Liver (tissue), 8 donors: ENCODE measurements at regions not wholly inside any gene's neighbourhood (a gene's known extent, or its start where the extent isn't known, plus 50 kb on each side); places are given as distances from the start of the nearest gene placed in this dataset.

Experiments
- DNase-seq: peaks from one replicate; pipeline ENCODE4 v3.0.0-alpha.2; 2017; ENCODE audit warnings: low spot score
- H3K27ac ChIP-seq, 2 donors: one replicate each; pipeline ENCODE4 v1.7.0; 2013; ENCODE audit warnings: inconsistent platforms in 2 of 2, low read length in 2 of 2, control low read depth in 1 of 2, low read depth in 1 of 2, mild to moderate bottlenecking in 1 of 2
- H3K27me3 ChIP-seq, 4 donors: one replicate each; pipeline versions ENCODE4 v1.6.1 to v1.7.0; 2013; ENCODE audit warnings: low read length in 3 of 4, inconsistent platforms in 1 of 4, mild to moderate bottlenecking in 1 of 4, moderate library complexity in 1 of 4; ENCODE audit not compliant: control insufficient read depth in 4 of 4, insufficient read depth in 4 of 4
- H3K36me3 ChIP-seq, 4 donors: one replicate each; pipeline versions ENCODE4 v1.6.1 to v1.7.0; 2013; ENCODE audit warnings: low read length in 3 of 4, mild to moderate bottlenecking in 3 of 4, low read depth in 1 of 4, moderate library complexity in 1 of 4; ENCODE audit not compliant: control insufficient read depth in 4 of 4, insufficient read depth in 3 of 4
- H3K4me1 ChIP-seq, 4 donors: one replicate each; pipeline versions ENCODE4 v1.6.1 to v1.7.0; 2013; ENCODE audit warnings: low read length in 3 of 4, mild to moderate bottlenecking in 3 of 4, moderate library complexity in 1 of 4; ENCODE audit not compliant: control insufficient read depth in 4 of 4, insufficient read depth in 4 of 4
- H3K4me3 ChIP-seq, 3 donors: one replicate each; pipeline versions ENCODE4 v1.6.1 to v1.7.0; 2013; ENCODE audit warnings: low read length in 3 of 3, control low read depth in 1 of 3, low read depth in 1 of 3, mild to moderate bottlenecking in 1 of 3
- H3K9ac ChIP-seq, 2 donors: one replicate each; pipeline ENCODE4 v1.7.0; 2013; ENCODE audit warnings: low read length in 2 of 2, mild to moderate bottlenecking in 2 of 2, moderate library complexity in 2 of 2, control low read depth in 1 of 2, low read depth in 1 of 2
- H3K9me3 ChIP-seq, 4 donors: one replicate each; pipeline versions ENCODE4 v1.6.1 to v1.7.0; 2013; ENCODE audit warnings: low read length in 3 of 4; ENCODE audit not compliant: control insufficient read depth in 4 of 4
- EGR1 ChIP-seq, 2 donors: IDR thresholded peaks; 2 replicates each; pipeline ENCODE4 v1.6.1; 2016 to 2018; ENCODE audit warnings: antibody characterized with exemption in 2 of 2, low read depth in 2 of 2
- FOXA1 ChIP-seq: IDR thresholded peaks from 2 replicates; pipeline ENCODE4 v1.6.1; 2016; ENCODE audit warnings: antibody characterized with exemption
- FOXA2 ChIP-seq: IDR thresholded peaks from 2 replicates; pipeline ENCODE4 v1.6.1; 2016; ENCODE audit warnings: antibody characterized with exemption
- GABPA ChIP-seq, 2 donors: IDR thresholded peaks in 1 of 2; conservative IDR thresholded peaks in 1 of 2; 2 replicates each; pipeline ENCODE4 v1.6.1; 2016; ENCODE audit warnings: antibody characterized with exemption in 2 of 2, mild to moderate bottlenecking in 1 of 2, moderate library complexity in 1 of 2
- HNF4G ChIP-seq: IDR thresholded peaks from 2 replicates; pipeline ENCODE4 v1.6.1; 2016; ENCODE audit warnings: antibody characterized with exemption
- JUND ChIP-seq, 2 donors: IDR thresholded peaks; 2 replicates each; pipeline ENCODE4 v1.6.1; 2016; ENCODE audit warnings: antibody characterized with exemption in 2 of 2
- NR2F2 ChIP-seq: IDR thresholded peaks from 2 replicates; pipeline ENCODE4 v1.6.1; 2016; ENCODE audit warnings: antibody characterized with exemption
- RXRA ChIP-seq, 2 donors: IDR thresholded peaks; 2 replicates each; pipeline ENCODE4 v1.6.1; 2017 to 2018; ENCODE audit warnings: antibody characterized with exemption in 2 of 2, mild to moderate bottlenecking in 1 of 2
- SP1 ChIP-seq: IDR thresholded peaks from 2 replicates; pipeline ENCODE4 v1.6.1; 2018; ENCODE audit warnings: antibody characterized with exemption, mild to moderate bottlenecking
- TAF1 ChIP-seq: conservative IDR thresholded peaks from 2 replicates; pipeline ENCODE4 v1.6.1; 2016; ENCODE audit warnings: antibody characterized with exemption, mild to moderate bottlenecking
- YY1 ChIP-seq: IDR thresholded peaks from 2 replicates; pipeline ENCODE4 v1.6.1; 2016; ENCODE audit warnings: antibody characterized with exemption, mild to moderate bottlenecking
- WGBS: extraction: QIAGEN DNeasy Blood & Tissue Kit; methylation state at CpG from one replicate; pipeline ENCODE4 v1.1.7; 2013; 5-methylcytosine and 5-hydroxymethylcytosine counted together
- TF ChIP-seq, protein P1 (sequence below): fragments of 150-350 bp; IDR thresholded peaks from 2 replicates; pipeline ENCODE4 v1.5.1; 2017; ENCODE audit warnings: improper control_type of control experiment, low read depth, low read length; ENCODE audit not compliant: missing input control
- TF ChIP-seq, protein P2 (sequence below): IDR thresholded peaks from 2 replicates; pipeline ENCODE4 v1.6.1; 2016; ENCODE audit warnings: antibody characterized with exemption, mild to moderate bottlenecking
- TF ChIP-seq, protein P3 (sequence below): IDR thresholded peaks from 2 replicates; pipeline ENCODE4 v1.6.1; 2016; ENCODE audit warnings: antibody characterized with exemption
- TF ChIP-seq, protein P4 (sequence below): IDR thresholded peaks from 2 replicates; pipeline ENCODE4 v1.6.1; 2016; ENCODE audit warnings: antibody characterized with exemption
- TF ChIP-seq, protein P5 (sequence below): IDR thresholded peaks from 2 replicates; pipeline ENCODE4 v1.6.1; 2016; ENCODE audit warnings: antibody characterized with exemption
- donor health status: healthy.
- donor health status: healthy.
- donor health status: healthy.
- donor health status: healthy.
- donor health status: healthy.

DNA sequence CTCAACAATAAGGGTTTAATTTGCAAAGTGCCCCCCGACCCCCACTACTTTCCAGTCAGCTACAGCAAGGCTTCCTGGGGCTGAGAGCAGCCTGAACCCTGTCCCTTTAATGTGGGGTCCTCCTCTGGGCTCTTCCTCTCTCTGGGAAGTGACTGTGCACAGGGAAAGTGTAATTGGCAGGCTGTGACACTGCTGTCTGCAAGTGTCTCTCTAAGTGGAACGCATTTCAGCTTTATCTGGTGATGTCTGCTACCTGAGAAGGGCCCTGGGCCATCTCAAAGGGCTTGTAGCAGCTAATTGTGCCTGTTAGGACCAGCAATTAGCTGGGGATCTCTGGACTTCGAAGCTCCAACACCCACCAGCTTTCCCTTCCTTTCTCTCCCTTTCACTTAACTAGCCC, 406.6 kb downstream of the TSHZ3 start:
- WGBS: 33% methylated on average over 3 of the region's 3 CpGs
- Histone ChIP-seq H3K36me3 (no peaks in the 10 kb centered on the region), H3K27me3 (no peaks in the 10 kb centered on the region), H3K4me1 (no peaks in the 10 kb centered on the region), H3K27ac (no peak overlapping the region), H3K9ac (no peak overlapping the region), H3K9me3 (peaks cover 0 to 2% (median 0%) of the 10 kb centered on the region in 4 donors), H3K4me3 (no peak overlapping the region)
- DNase-seq: no peak
- TF ChIP-seq NR2F2 (no peak), TAF1 (no peak), FOXA2 (no peak), YY1 (no peak), JUND (IDR thresholded peaks at IDR 0.05) (no peak), SP1 (no peak), HNF4G (no peak), GABPA (IDR thresholded peaks at IDR 0.05 in 1 of 2, conservative IDR thresholded peaks at IDR 0.05 in 1 of 2) (no peak), FOXA1 (no peak)
- TF ChIP-seq, protein P1, sequence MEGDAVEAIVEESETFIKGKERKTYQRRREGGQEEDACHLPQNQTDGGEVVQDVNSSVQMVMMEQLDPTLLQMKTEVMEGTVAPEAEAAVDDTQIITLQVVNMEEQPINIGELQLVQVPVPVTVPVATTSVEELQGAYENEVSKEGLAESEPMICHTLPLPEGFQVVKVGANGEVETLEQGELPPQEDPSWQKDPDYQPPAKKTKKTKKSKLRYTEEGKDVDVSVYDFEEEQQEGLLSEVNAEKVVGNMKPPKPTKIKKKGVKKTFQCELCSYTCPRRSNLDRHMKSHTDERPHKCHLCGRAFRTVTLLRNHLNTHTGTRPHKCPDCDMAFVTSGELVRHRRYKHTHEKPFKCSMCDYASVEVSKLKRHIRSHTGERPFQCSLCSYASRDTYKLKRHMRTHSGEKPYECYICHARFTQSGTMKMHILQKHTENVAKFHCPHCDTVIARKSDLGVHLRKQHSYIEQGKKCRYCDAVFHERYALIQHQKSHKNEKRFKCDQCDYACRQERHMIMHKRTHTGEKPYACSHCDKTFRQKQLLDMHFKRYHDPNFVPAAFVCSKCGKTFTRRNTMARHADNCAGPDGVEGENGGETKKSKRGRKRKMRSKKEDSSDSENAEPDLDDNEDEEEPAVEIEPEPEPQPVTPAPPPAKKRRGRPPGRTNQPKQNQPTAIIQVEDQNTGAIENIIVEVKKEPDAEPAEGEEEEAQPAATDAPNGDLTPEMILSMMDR: no peak
- TF ChIP-seq, protein P2, sequence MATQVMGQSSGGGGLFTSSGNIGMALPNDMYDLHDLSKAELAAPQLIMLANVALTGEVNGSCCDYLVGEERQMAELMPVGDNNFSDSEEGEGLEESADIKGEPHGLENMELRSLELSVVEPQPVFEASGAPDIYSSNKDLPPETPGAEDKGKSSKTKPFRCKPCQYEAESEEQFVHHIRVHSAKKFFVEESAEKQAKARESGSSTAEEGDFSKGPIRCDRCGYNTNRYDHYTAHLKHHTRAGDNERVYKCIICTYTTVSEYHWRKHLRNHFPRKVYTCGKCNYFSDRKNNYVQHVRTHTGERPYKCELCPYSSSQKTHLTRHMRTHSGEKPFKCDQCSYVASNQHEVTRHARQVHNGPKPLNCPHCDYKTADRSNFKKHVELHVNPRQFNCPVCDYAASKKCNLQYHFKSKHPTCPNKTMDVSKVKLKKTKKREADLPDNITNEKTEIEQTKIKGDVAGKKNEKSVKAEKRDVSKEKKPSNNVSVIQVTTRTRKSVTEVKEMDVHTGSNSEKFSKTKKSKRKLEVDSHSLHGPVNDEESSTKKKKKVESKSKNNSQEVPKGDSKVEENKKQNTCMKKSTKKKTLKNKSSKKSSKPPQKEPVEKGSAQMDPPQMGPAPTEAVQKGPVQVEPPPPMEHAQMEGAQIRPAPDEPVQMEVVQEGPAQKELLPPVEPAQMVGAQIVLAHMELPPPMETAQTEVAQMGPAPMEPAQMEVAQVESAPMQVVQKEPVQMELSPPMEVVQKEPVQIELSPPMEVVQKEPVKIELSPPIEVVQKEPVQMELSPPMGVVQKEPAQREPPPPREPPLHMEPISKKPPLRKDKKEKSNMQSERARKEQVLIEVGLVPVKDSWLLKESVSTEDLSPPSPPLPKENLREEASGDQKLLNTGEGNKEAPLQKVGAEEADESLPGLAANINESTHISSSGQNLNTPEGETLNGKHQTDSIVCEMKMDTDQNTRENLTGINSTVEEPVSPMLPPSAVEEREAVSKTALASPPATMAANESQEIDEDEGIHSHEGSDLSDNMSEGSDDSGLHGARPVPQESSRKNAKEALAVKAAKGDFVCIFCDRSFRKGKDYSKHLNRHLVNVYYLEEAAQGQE: no peak
- TF ChIP-seq, protein P3, sequence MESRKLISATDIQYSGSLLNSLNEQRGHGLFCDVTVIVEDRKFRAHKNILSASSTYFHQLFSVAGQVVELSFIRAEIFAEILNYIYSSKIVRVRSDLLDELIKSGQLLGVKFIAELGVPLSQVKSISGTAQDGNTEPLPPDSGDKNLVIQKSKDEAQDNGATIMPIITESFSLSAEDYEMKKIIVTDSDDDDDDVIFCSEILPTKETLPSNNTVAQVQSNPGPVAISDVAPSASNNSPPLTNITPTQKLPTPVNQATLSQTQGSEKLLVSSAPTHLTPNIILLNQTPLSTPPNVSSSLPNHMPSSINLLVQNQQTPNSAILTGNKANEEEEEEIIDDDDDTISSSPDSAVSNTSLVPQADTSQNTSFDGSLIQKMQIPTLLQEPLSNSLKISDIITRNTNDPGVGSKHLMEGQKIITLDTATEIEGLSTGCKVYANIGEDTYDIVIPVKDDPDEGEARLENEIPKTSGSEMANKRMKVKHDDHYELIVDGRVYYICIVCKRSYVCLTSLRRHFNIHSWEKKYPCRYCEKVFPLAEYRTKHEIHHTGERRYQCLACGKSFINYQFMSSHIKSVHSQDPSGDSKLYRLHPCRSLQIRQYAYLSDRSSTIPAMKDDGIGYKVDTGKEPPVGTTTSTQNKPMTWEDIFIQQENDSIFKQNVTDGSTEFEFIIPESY: no peak

DNA sequence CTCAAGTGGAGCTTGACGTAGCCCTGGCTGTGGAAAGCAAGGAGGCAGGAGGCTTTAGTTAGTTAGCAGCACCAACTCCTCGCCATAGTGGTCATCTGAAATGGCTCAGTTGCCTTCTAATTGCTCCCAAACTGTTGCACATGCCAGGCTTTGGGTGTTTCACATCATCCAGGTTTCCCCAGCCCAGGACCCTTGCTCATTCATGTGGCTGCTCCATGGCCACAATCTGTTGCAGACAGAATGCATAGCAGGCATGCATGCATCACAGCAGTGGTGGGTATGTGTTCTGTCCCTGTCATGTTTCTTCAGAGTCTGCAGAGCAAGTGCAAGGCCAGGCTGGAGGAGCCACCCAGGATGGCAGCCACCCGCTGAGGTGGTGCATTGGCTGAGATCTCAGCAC, 407.6 kb downstream of the TSHZ3 start:
- Histone ChIP-seq H3K9me3 (peaks cover 0 to 2% (median 0%) of the 10 kb centered on the region in 4 donors), H3K27ac (no peak overlapping the region), H3K27me3 (no peaks in the 10 kb centered on the region), H3K36me3 (no peaks in the 10 kb centered on the region), H3K4me3 (no peak overlapping the region), H3K9ac (no peak overlapping the region), H3K4me1 (no peaks in the 10 kb centered on the region)
- no peak for DNase-seq
- no peak for TF ChIP-seq TAF1
- TF ChIP-seq, protein P4, sequence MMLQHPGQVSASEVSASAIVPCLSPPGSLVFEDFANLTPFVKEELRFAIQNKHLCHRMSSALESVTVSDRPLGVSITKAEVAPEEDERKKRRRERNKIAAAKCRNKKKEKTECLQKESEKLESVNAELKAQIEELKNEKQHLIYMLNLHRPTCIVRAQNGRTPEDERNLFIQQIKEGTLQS: no peak
- TF ChIP-seq HNF4G: no peak
- TF ChIP-seq EGR1 (IDR thresholded peaks at IDR 0.05; ENCODE audit: low read depth in 2 of 2): no peak
- no peak for TF ChIP-seq JUND (IDR thresholded peaks at IDR 0.05)
- TF ChIP-seq FOXA2: no peak
- TF ChIP-seq RXRA (IDR thresholded peaks at IDR 0.05): no peak
- TF ChIP-seq, protein P5, sequence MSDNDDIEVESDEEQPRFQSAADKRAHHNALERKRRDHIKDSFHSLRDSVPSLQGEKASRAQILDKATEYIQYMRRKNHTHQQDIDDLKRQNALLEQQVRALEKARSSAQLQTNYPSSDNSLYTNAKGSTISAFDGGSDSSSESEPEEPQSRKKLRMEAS: no peak
- 59% methylated on average over 3 of the region's 3 CpGs for WGBS
